GM21717 (cell line): ENCODE measurements at regions not wholly inside any gene's neighbourhood (a gene's known extent, or its start where the extent isn't known, plus 50 kb on each side); places are given as distances from the start of the nearest gene placed in this dataset.

Experiments
- ATAC-seq: cut with Tn5 transposase; IDR thresholded peaks from one replicate; pipeline ENCODE4 v1.9.1; 2021; ENCODE audit warnings: mild to moderate bottlenecking, moderate library complexity; ENCODE audit not compliant: unreplicated experiment

DNA sequence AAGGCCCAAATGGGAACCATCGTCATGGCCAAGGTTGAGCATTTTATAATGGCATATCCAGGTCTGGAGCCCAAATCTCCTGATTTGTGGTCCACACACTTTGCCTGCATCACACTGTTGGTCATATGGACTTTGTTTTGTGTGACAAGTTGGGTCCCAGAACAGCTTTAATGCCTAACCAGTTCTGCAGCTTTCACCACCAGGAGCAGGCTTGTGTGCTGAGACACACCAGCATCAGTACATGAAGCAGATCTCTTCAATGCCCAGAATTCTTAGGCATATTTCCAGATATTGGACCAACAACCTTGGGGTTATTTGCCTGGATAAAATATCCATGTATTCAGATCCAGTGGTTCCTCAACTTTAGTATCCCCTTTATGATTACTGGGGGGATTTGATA, 371.3 kb downstream of the FBXW7 start:
- ATAC-seq: no peak

DNA sequence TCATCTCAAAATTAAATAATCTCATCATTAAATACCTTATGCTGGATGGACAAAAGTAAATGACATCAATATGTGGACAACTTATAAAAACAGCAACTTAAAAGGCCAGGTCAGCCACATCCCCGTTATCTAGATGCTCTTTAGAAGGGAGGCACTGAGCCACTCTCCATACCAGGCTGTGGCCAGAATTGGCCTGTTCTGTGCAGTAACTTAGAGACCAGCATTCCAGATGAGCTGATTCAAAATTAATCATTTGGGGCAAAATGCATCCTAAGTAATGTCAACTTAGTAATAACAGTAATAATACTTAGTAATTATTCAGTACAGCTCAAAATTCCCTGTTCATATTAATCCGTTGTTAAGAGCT, 373.6 kb downstream of the FBXW7 start:
- ATAC-seq: no peak

DNA sequence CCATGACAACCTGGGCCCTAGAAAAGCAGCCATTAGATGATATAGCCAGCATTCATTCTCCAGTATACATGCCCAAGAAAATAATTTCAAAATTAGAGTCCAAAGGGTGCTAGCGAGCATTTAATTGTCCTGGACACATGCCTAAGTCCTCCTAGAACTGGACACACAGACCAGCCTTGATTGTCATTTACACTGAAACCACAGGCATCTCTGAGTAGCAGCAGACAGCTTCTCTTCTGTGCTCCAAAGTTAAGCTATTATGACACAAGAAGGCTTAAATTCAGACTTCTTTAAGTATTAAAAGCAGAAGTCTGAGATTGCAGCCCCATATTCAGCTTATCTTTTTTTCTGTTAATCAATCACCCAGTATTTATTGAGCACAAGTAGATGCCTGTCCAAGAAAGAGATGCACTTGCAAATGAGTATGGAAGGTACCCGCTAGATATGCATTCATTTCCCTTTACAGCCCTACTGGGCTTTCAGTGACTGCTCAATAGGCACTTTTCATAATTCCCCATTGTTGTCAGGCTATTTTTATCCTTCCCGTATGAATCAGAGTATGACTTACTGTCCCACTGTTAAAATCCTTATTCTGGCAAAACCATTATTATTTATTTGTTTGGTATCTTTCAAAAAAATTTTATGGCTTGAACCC, 374.1 kb downstream of the FBXW7 start:
- no peak for ATAC-seq

DNA sequence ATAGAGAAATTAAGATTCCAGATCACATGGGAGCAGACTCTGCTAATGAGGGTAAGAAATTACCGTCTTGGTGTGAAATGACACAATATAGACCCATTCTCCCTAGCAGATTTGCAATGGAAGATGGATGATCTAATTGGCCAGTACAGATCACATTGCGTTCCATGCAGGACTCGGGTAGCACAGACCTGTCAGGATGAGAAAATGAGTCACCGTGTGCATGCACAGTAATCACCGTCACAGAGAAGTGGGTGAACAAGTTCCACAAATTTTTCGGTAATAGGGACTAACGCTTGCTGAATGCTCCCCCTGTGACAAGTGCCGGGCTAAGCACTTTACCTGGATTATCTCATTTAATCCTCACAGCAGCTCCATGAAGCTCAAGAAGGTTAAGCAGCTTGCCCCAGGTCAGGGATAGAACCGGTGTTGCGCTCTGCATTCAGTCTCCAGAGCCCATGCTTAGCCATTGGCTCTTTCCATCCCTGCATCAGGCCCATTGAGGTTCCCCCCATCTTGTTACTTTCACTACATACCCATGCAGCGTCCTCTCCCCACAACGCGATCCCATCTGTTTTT, 375.6 kb downstream of the FBXW7 start:
- ATAC-seq: no peak

DNA sequence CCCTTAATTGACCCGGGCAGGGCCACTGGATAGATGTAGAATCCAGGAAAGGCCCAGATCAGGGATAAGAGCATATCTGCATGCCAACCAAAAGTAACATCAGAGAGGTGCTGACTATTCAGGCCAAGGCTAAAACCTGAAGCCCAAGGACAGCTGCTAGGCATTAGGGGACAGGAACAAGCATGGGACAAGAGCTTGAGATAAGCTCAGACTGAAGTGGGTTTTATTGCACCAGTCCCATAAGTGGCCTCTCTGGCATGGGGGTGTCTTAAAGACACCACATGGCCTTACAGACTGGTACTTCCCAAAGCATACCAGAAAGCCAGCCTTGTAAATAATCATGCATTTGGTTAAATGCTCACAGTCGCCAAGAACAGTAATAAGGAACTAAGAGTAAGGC, 376.1 kb downstream of the FBXW7 start:
- ATAC-seq: no peak

DNA sequence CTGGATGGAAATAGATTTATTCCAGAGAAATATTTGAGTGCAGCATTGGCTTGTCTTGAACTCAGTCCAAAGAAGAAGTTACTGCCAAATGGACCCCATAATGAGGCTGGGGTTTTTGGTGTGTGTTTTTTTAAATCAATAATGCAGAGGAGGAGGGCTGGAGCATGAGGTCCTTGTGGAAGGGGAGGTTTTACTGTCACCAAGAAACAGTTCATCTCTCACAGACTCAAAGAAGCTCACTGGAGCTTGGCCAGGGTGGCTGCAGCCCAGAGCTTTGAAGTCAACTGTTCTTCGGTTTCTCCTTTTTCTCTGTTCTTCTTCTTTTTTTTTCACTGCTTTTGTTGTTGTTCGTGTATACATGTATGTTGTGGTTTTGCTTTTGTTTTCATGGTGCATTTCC, 377.7 kb downstream of the FBXW7 start:
- ATAC-seq: no peak

DNA sequence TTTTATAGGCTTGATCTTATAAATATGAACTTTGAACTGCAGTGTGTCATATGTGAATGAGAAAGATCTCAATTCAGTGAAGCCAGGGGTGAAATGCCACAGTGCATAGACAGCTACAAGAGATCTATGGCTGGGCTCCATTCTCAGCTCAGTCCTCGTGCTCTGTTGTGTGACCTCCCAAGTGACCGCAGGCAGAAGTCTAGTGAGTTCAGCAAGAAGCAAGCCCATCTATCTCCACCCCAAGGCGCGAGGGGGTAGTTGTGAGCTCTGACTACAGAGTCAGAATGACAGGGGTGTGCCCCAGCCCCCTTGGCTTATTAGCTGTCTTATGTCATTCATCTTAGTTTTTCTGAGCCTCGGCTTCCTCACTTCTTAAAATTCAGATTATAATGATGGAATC, 378.3 kb downstream of the FBXW7 start:
- no peak for ATAC-seq

DNA sequence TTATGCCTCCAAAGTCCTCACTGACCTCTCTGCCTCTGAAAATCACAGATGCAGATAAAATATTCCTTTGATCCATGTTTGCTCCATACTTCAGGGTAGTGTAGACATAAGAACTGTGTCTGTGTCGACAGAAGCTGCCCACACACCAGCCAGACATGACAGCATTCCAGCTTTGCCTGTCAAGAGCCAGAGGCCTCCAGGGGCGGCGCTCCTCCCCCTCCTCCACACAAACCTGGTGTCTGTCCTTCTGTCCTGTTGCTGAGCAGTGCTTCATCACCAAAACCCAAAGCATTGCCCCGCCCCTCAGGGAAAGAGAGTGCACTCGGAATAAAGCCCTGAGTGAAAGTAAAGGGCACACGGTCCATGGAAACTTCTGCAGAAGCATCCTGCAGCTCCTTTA, 379.4 kb downstream of the FBXW7 start:
- no peak for ATAC-seq

DNA sequence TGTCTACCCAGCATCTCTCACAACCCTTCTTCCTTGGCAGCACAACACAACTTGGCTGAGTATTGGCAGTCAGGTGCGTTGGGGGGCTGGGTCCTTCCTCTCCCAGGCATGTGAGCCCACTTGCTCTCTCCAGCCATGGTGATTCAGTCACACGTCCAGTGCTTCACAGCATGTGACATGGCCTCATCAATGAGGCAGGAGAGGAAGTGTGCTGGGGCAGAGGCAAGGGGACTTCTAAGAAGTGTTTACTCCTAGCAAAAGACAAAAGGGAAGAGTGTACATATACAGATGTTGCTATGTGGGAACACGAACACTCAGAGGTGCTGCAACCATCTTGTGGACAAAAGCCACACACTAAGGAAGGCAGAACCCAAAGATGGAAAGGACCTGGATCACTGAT, 380.8 kb downstream of the FBXW7 start:
- no peak for ATAC-seq

DNA sequence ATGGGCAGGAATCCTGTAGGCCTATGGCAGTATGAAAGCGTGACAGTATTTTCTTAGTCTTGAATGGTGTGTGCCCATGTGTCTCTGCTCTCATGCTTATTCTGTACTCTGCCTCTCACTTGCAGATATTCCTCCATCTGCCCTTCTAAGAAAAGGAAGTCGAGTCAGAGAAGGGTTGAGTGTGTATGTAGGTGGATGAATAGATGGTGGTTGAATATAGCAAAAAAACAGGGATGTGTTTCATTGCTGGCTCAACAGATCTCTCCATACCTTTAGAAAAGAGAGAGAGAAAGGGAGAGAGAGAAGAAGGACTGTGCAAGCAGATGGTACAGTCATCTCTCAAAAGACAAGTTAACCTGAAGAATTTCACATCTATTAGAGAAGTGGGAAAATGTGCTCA, 381.5 kb downstream of the FBXW7 start:
- no peak for ATAC-seq

DNA sequence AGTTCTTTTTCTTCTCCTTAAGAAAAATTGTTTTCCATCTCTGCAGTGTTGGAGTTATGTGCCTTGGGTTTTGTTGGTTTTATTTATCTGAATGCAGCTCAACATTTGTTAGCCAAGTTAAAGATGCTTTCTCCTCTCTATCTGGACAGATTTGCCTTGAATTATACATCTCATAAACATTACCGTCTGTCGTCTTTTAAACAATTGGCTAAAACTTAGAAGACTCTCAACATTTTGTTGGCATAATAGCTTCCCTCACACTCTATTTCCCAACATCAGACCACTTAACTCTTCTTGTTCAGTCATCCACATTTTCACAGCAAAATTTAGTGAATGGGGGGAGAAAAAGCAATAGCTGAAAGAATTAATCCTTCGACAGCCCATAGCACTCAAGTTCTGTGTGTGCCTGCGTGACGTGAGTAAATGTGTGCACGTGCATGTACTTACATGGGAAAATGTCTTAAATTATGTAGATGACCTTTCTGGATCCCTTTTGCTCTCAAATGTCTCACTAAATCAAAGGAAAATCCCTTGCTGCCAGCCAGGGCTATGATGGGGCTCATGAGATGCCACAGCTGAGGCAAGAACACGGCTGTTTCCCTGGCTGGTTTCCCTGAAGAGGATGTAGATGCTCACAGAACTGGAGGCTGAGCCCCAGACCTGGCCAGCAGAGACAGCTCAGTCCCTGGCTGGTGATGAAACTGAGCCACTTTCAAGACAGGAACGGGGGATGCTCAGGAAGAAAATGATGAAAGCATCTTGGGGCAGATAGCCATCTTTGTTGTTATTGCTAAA, 382.2 kb downstream of the FBXW7 start:
- ATAC-seq: no peak

DNA sequence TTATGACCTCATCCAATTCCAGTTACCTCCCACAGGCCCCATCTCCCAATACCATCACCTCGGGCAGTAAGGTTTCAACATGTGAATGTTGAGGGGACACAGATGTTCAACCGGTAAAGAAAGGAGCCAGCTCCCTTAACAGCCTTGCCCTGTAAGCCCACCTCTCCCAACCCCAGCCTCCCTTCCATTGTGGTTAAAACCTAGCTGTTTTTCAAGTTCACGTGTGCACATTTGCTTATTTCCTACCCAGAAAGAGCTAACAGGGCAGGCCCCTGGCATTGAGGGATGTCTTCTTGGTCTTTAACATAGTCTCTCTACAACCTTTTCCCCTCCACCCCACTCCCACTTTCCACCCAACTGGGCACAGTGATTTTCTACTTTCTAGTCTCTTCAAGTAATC, 385.7 kb downstream of the FBXW7 start:
- no peak for ATAC-seq

DNA sequence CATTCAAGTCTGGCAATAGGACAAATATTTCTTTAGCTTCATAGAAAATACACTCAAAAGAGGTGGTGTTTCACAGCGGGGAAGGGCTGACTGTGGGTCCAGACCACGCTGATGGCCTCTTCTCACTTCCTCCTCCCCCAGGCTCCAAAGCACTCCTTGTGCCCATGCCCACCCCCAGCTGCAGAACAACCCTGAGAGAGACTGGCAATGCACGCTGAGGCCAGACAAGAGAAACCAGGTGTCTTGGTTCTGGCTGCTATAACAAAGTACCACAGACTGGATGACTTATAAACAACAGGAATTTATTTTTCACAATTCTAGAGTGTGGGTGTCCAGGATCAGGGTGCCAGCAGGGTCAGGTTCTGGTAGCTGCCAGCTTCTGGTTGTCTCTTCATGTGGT, 386.1 kb downstream of the FBXW7 start:
- ATAC-seq: no peak

DNA sequence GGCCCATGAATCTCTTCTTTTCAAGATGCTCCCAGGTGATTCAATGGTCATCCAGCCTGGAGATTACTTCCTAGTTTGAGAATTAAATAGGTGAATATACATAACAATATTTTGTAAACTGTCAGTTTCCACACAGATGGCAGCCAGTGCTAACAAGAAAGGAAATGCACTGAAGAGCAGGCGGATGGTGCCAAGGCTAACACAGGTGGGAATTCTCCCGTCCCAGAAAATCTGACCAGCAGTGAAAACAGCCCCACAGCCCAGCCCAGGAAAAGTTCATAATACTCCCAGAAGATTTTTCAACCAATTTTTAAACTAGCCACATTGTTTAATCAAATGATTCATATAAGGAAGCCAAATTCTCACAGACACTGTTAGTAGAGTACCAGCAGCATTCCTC, 387.2 kb upstream of the GATB start:
- no peak for ATAC-seq

DNA sequence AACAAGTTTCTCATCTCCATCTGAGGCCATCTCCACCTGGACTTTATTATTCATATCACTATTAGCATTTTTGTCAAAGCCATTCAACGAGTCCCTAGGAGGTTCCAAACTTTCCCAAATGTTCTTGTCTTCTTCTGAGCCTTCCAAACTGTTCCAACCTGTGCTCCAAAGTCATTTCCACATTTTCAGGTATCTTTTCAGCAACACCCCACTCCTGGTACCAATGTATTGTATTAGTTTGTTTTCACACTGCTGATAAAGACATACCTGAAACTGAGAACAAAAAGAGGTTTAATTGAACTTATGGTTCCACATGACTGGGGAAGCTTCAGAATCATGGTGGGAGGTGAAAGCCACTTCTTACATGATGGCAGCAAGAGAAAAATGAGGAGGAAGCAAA, 385.4 kb upstream of the GATB start:
- no peak for ATAC-seq

DNA sequence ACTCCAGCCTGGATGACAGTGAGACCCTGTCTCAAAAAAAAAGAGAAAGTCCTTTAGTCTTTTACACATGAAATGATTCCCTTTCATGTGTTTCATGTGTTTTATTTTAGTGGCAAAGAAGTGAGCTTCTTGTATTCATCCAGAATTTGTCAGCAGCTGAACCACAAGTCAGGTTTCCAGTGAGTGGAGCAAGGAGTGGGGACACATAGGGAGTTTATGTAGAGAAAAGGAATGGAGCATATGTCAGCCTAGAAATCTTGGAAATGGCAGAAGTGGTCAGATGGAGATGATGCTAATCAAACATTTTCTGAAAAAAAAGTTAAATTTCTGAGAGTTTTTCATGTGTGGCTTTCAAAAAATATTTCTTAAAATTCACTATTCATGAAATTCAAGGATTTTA, 383.0 kb upstream of the GATB start:
- no peak for ATAC-seq

DNA sequence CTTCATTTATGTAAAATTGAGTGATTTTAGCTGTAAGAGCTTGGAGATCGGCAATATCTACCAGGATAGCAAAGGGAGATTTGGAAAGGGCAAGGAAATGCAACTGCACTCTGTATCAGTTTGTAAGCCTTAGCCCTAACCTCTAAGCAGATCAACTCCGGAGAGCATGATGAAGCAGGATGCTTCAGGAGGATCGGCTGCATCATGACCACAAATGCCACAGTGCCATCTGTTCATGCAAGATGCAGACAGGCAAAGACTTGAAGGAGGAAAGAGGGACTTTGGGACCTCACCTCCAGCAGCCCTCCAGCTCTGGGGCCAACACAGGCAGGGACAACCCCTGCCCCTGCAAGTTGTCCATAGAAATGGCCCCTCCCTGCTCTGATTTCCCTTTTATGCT, 377.6 kb upstream of the GATB start:
- ATAC-seq: no peak

DNA sequence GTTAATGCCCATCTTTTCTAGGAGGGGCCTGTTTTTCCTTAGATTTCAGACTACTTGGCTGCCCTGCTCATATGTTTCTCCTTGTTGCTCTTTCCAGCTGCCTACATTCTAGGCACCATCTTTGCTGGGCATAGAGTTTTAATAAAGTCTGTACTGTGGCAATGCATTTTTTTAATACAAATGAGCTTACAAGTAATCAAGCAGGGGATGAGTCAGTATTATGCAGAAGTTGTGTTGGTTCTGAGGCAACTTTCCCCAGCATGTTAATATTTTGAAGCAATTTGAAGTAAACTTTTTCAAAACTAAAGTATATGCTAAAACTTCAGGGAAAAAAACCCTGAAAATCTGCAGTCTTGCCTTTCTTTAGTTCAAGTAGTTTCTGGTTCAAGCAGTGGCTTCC, 372.0 kb upstream of the GATB start:
- no peak for ATAC-seq

DNA sequence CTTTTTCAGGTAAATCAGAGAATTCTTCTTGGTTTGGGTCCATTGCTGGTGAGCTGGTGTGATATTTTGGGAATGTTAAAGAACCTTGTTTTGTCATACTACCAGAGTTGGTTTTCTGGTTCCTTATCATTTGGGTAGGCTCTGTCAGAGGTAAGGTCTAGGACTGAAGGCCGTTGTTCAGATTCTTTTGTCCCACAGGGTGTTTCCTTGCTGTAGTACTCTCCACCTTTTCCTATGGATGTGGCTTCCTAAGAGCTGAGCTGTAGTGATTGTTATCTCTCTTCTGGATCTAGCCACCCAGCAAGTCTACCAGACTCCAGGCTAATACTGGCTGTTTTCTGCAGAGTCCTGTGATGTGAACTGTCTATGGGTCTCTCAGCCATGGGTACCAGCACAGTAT, 367.5 kb upstream of the GATB start:
- no peak for ATAC-seq

DNA sequence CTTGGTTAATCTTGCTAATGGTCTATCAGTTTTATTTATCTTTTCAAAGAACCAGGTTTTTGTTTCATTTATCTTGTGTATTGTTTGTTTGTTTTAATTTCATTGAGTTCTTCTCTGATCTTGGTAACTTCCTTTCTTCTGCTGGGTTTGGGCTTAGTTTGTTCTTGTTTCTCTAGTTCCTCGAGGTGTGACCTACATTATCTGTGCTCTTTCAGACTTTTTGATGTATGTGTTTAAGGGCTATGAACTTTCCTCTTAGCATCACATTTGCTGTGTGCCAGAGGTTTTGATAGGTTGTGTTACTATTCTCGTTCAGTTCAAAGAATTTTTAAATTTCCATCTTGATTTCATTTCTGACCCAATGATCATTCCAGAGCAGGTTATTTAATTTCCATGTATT, 365.4 kb upstream of the GATB start:
- ATAC-seq: no peak

DNA sequence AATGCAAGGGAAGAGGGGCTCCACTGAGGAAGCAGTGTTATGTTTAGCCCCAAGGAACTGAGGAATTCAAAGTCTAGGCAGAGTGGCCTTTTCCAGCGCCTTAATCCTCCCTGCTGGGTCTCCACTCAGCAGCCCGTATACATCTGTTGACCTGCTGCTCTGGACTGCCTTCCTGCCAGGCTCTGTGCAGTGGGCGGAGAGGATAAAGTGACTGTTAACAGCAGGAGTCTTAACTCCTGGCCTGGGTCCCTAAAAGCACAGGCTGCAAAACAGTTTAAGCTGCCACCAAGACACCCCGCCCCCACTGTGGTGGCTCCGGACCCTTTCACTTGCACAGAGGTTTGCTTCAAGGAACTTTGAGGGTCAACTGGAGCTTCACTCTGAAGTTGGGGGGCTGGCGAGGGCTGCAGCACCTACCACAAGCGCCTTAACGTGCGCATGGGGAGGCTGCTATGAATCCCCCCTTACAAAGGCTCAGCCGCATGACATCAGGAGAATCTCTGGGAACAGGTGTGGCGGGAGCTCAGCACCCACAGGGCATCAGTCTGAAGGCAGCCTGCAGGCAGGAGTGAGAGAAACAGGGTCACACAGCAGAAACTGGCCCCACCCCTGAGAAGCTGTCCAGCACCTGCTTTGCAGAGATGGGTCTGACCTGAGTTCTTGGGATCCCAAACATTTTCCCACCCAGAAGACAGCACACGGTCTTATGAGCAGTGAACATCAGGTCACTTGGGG, 358.2 kb upstream of the GATB start:
- ATAC-seq: no peak

DNA sequence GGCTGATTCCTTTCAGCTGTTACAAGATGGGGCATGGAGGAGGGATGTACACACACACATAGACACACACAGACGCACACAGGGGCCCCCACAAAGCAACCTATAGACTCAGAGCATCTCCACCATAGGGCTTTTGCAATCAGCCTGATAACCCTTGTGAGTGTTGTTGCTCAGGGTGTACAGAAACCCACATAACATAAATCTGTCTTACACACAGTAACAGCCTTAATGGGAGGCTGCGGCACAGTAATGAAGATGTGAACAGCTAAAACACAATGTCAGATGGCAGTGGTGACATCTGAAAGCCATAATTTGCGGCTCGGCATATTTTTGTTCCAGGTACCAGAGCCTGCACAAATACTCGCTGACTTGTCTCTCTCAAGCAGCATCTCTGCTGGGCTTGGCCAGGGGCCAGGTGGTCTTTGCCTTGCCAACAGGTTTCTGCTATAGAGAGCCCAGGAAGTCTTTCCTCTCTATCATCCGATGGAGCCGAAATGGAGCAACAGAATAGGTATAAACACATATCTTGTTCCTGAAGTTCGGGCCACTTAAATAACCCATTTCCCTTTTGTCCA, 357.2 kb upstream of the GATB start:
- ATAC-seq: no peak
